Neural cell (in vitro differentiated cells): ENCODE measurements at regions not wholly inside any gene's neighbourhood (a gene's known extent, or its start where the extent isn't known, plus 50 kb on each side); places are given as distances from the start of the nearest gene placed in this dataset.

ENCODE experiments used
- H2AFZ ChIP-seq: fragments of 200-600, 300-800 bp; sonication (generic), shearing (Covaris generic); 2 replicates; pipeline ENCODE4 v1.6.0; 2014; ENCODE audit warnings: low read depth, mild to moderate bottlenecking, antibody characterized with exemption, low read length, moderate library complexity
- H3F3A ChIP-seq: fragments of 200-600 bp; shearing (Covaris generic); 2 replicates; pipeline ENCODE4 v1.6.1; 2016; ENCODE audit warnings: mild to moderate bottlenecking, moderate library complexity, mixed read lengths, antibody characterized with exemption, low read length; ENCODE audit not compliant: insufficient read depth, poor library complexity, severe bottlenecking
- H3K27ac ChIP-seq: fragments of 200-600, 300-800 bp; sonication (generic), shearing (Covaris generic); 2 replicates; pipeline ENCODE4 v1.5.1; 2014; ENCODE audit warnings: mild to moderate bottlenecking, low read length, moderate library complexity
- H3K27me3 ChIP-seq: fragments of 300-800, 200-600 bp; sonication (generic), shearing (Covaris generic); 2 replicates; pipeline ENCODE4 v1.6.0; 2014; ENCODE audit warnings: mild to moderate bottlenecking, low read depth, low read length, moderate library complexity; ENCODE audit not compliant: insufficient read depth
- H3K36me3 ChIP-seq: fragments of 300-800, 200-600 bp; sonication (generic), shearing (Covaris generic); 2 replicates; pipeline ENCODE4 v1.5.1; 2014; ENCODE audit warnings: mild to moderate bottlenecking, antibody characterized with exemption, low read length, moderate library complexity; ENCODE audit not compliant: insufficient read depth
- H3K4me2 ChIP-seq: fragments of 300-800, 200-600 bp; sonication (generic), shearing (Covaris generic); 2 replicates; pipeline ENCODE4 v1.6.0; 2014; ENCODE audit warnings: mild to moderate bottlenecking, low read length
- H3K4me3 ChIP-seq: fragments of 300-800, 200-600 bp; sonication (generic), shearing (Covaris generic); 2 replicates; pipeline ENCODE4 v1.5.1; 2014; ENCODE audit warnings: mild to moderate bottlenecking, low read length, moderate library complexity
- H3K79me2 ChIP-seq: fragments of 200-600 bp; shearing (Covaris generic); replicated peaks from 2 replicates; pipeline ENCODE4 v1.6.0; 2014; ENCODE audit warnings: mild to moderate bottlenecking, low read length, moderate library complexity; ENCODE audit not compliant: insufficient read depth
- H3K9ac ChIP-seq: fragments of 300-800, 200-600 bp; sonication (generic), shearing (Covaris generic); 2 replicates; pipeline ENCODE4 v1.6.1; 2016; ENCODE audit warnings: mild to moderate bottlenecking, low read length, mixed read lengths
- H3K9me2 ChIP-seq: fragments of 200-600 bp; shearing (Covaris generic); 2 replicates; pipeline ENCODE4 v1.6.1; 2016; ENCODE audit warnings: mild to moderate bottlenecking, low read length, mixed read lengths; ENCODE audit not compliant: insufficient read depth
- H3K9me3 ChIP-seq: fragments of 200-600, 300-800 bp; sonication (generic), shearing (Covaris generic); 2 replicates; pipeline ENCODE4 v1.6.1; 2016; ENCODE audit warnings: mild to moderate bottlenecking, mixed run types, low read length, moderate library complexity, mixed read lengths
- H4K20me1 ChIP-seq: fragments of 200-600 bp; shearing (Covaris generic); 2 replicates; pipeline ENCODE4 v1.6.1; 2016; ENCODE audit warnings: mild to moderate bottlenecking, mixed run types; ENCODE audit not compliant: insufficient read depth
- CTCF ChIP-seq: fragments of 450-650 bp; IDR thresholded peaks from 2 replicates; pipeline ENCODE4 v1.5.1; 2014; ENCODE audit warnings: antibody characterized with exemption, mild to moderate bottlenecking, moderate library complexity; ENCODE audit not compliant: poor library complexity, severe bottlenecking
- EP300 ChIP-seq: fragments of 450-650 bp; conservative IDR thresholded peaks from 2 replicates; pipeline ENCODE4 v1.6.1; 2014; ENCODE audit warnings: antibody characterized with exemption, mild to moderate bottlenecking, moderate library complexity; ENCODE audit not compliant: poor library complexity, severe bottlenecking
- EZH2 ChIP-seq: fragments of 200-600, 300-800 bp; shearing (Covaris generic), sonication (generic); IDR thresholded peaks from 2 replicates; pipeline ENCODE4 v1.6.1; 2014; ENCODE audit warnings: antibody characterized with exemption, low read length, borderline replicate concordance, mild to moderate bottlenecking; ENCODE audit not compliant: insufficient read depth, poor library complexity, severe bottlenecking
- MXI1 ChIP-seq: fragments of 450-650 bp; conservative IDR thresholded peaks from 2 replicates; pipeline ENCODE4 v1.6.1; 2014; ENCODE audit warnings: antibody characterized with exemption, mild to moderate bottlenecking; ENCODE audit not compliant: poor library complexity, severe bottlenecking
- POLR2AphosphoS5 ChIP-seq: IDR thresholded peaks from 2 replicates; pipeline ENCODE4 v1.6.1; 2012
- RAD21 ChIP-seq: fragments of 450-650 bp; conservative IDR thresholded peaks from 2 replicates; pipeline ENCODE4 v1.6.1; 2014; ENCODE audit warnings: antibody characterized with exemption, mild to moderate bottlenecking, moderate library complexity
- SMC3 ChIP-seq: fragments of 450-650 bp; conservative IDR thresholded peaks from 2 replicates; pipeline ENCODE4 v1.6.1; 2014; ENCODE audit warnings: antibody characterized with exemption, mild to moderate bottlenecking, moderate library complexity; ENCODE audit not compliant: poor library complexity
- TAF1 ChIP-seq: IDR thresholded peaks from 2 replicates; pipeline ENCODE4 v1.6.1; 2012; ENCODE audit warnings: low read depth
- TF ChIP-seq, protein P1 (sequence below): IDR thresholded peaks from 2 replicates; pipeline ENCODE4 v1.6.1; 2012; ENCODE audit warnings: borderline replicate concordance

GRCh38 chr4:20641976-20642375, 58.3 kb upstream of the PACRGL start:
- Histone ChIP-seq H3K4me2 (no peak overlapping the region), H3K9me3 (no peaks in the 10 kb centered on the region), H3K79me2 (no peaks in the 10 kb centered on the region), H3K36me3 (no peaks in the 10 kb centered on the region), H3K9me2 (no peaks in the 10 kb centered on the region), H3K27me3 (no peaks in the 10 kb centered on the region), H2AFZ (no peak overlapping the region), H3F3A (no peaks in the 10 kb centered on the region), H4K20me1 (no peaks in the 10 kb centered on the region), H3K27ac (no peak overlapping the region), H3K9ac (no peak overlapping the region), H3K4me3 (no peak overlapping the region)
- TF ChIP-seq SMC3 (no peak), TAF1 (no peak), RAD21 (no peak), MXI1 (no peak)
- TF ChIP-seq, protein P1, sequence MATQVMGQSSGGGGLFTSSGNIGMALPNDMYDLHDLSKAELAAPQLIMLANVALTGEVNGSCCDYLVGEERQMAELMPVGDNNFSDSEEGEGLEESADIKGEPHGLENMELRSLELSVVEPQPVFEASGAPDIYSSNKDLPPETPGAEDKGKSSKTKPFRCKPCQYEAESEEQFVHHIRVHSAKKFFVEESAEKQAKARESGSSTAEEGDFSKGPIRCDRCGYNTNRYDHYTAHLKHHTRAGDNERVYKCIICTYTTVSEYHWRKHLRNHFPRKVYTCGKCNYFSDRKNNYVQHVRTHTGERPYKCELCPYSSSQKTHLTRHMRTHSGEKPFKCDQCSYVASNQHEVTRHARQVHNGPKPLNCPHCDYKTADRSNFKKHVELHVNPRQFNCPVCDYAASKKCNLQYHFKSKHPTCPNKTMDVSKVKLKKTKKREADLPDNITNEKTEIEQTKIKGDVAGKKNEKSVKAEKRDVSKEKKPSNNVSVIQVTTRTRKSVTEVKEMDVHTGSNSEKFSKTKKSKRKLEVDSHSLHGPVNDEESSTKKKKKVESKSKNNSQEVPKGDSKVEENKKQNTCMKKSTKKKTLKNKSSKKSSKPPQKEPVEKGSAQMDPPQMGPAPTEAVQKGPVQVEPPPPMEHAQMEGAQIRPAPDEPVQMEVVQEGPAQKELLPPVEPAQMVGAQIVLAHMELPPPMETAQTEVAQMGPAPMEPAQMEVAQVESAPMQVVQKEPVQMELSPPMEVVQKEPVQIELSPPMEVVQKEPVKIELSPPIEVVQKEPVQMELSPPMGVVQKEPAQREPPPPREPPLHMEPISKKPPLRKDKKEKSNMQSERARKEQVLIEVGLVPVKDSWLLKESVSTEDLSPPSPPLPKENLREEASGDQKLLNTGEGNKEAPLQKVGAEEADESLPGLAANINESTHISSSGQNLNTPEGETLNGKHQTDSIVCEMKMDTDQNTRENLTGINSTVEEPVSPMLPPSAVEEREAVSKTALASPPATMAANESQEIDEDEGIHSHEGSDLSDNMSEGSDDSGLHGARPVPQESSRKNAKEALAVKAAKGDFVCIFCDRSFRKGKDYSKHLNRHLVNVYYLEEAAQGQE: no peak

- H3K9ac ChIP-seq: no peak overlapping the region
- H4K20me1 ChIP-seq: no peaks in the 10 kb centered on the region
- no peaks in the 10 kb centered on the region for H3K9me2 ChIP-seq
- no peak overlapping the region for H3K4me3 ChIP-seq
- TF ChIP-seq SMC3 (no peak), EZH2 (no peak), POLR2AphosphoS5 (no peak), RAD21 (no peak)
- no peak overlapping the region for H3K27ac ChIP-seq
- no peaks in the 10 kb centered on the region for H3F3A ChIP-seq
- H3K79me2 ChIP-seq: no peaks in the 10 kb centered on the region
- H3K36me3 ChIP-seq: no peaks in the 10 kb centered on the region
- H2AFZ ChIP-seq: no peak overlapping the region
- no peaks in the 10 kb centered on the region for H3K27me3 ChIP-seq
- no peak overlapping the region for H3K4me2 ChIP-seq
- H3K9me3 ChIP-seq: no peaks in the 10 kb centered on the region
These were observed 56.6 kb upstream of the PACRGL start for GRCh38 chr4:20643631-20644030.

- Histone ChIP-seq H3K79me2 (no peaks in the 10 kb centered on the region), H2AFZ (no peak overlapping the region), H3K9me3 (no peaks in the 10 kb centered on the region), H3K27ac (no peak overlapping the region), H3K27me3 (no peaks in the 10 kb centered on the region), H4K20me1 (no peaks in the 10 kb centered on the region), H3K9ac (no peak overlapping the region), H3K4me2 (no peak overlapping the region), H3K4me3 (no peak overlapping the region), H3K36me3 (no peaks in the 10 kb centered on the region), H3F3A (no peaks in the 10 kb centered on the region), H3K9me2 (no peaks in the 10 kb centered on the region)
- TF ChIP-seq MXI1 (no peak), SMC3 (no peak), POLR2AphosphoS5 (no peak), TAF1 (no peak), CTCF (no peak), RAD21 (no peak), EZH2 (no peak), EP300 (no peak)
- TF ChIP-seq, protein P1: no peak
These were observed 55.0 kb upstream of the PACRGL start for GRCh38 chr4:20645236-20645635.
